H9 (cell line): ENCODE measurements at regions not wholly inside any gene's neighbourhood (a gene's known extent, or its start where the extent isn't known, plus 50 kb on each side); places are given as distances from the start of the nearest gene placed in this dataset.

Experiments used
- DNase-seq: peaks from one replicate; pipeline ENCODE4 v3.0.0-alpha.2; 2017
- H2AFZ ChIP-seq: one replicate; pipeline ENCODE4 v1.6.1; 2013; ENCODE audit warnings: mild to moderate bottlenecking, low read length, control low read depth, moderate library complexity
- H2AK5ac ChIP-seq: 2 replicates; pipeline ENCODE4 v1.6.1; 2013; ENCODE audit warnings: low read length, control low read depth, mixed read lengths; ENCODE audit not compliant: insufficient read length
- H2BK120ac ChIP-seq: one replicate; pipeline ENCODE4 v1.6.1; 2013; ENCODE audit warnings: low read depth, mild to moderate bottlenecking, low read length, control low read depth, inconsistent platforms; ENCODE audit not compliant: poor library complexity, severe bottlenecking
- H2BK12ac ChIP-seq: 2 replicates; pipeline ENCODE4 v1.6.1; 2013; ENCODE audit warnings: low read length, control low read depth, mixed read lengths, low read depth; ENCODE audit not compliant: insufficient read length
- H2BK15ac ChIP-seq: 2 replicates; pipeline ENCODE4 v1.6.1; 2013; ENCODE audit warnings: low read depth, low read length, control low read depth
- H2BK20ac ChIP-seq: one replicate; pipeline ENCODE4 v1.6.1; 2013; ENCODE audit warnings: low read depth, mild to moderate bottlenecking, low read length, control low read depth, inconsistent platforms; ENCODE audit not compliant: poor library complexity, severe bottlenecking
- H2BK5ac ChIP-seq: 2 replicates; pipeline ENCODE4 v1.6.1; 2013; ENCODE audit warnings: low read length, control low read depth, mixed read lengths; ENCODE audit not compliant: insufficient read length
- H3K14ac ChIP-seq: 2 replicates; pipeline ENCODE4 v1.6.1; 2013; ENCODE audit warnings: low read length, control low read depth; ENCODE audit not compliant: insufficient read depth
- H3K18ac ChIP-seq: 2 replicates; pipeline ENCODE4 v1.6.1; 2013; ENCODE audit warnings: low read depth, mild to moderate bottlenecking, mixed read lengths, low read length, control low read depth; ENCODE audit not compliant: insufficient read length
- H3K23ac ChIP-seq: 2 replicates; pipeline ENCODE4 v1.6.1; 2013; ENCODE audit warnings: low read length, control low read depth, mixed read lengths, low read depth; ENCODE audit not compliant: insufficient read length
- H3K23me2 ChIP-seq: 2 replicates; pipeline ENCODE4 v1.6.1; 2013; ENCODE audit warnings: low read depth, mild to moderate bottlenecking, mixed read lengths, low read length, control low read depth; ENCODE audit not compliant: insufficient read length, poor library complexity, severe bottlenecking
- H3K27ac ChIP-seq: 2 replicates; pipeline ENCODE4 v1.5.1; 2013; ENCODE audit warnings: low read length, control low read depth, mixed read lengths, low read depth; ENCODE audit not compliant: insufficient read length
- H3K27me3 ChIP-seq: 2 replicates; pipeline ENCODE4 v1.6.1; 2013; ENCODE audit warnings: low read length, control low read depth, inconsistent platforms; ENCODE audit not compliant: insufficient read depth
- H3K4ac ChIP-seq: 2 replicates; pipeline ENCODE4 v1.6.1; 2013; ENCODE audit warnings: low read depth, mild to moderate bottlenecking, control low read depth, inconsistent platforms, low read length, moderate library complexity
- H3K4me1 ChIP-seq: 2 replicates; pipeline ENCODE4 v1.6.1; 2013; ENCODE audit warnings: low read length, control low read depth, inconsistent platforms; ENCODE audit not compliant: insufficient read depth
- H3K4me2 ChIP-seq: 2 replicates; pipeline ENCODE4 v1.6.1; 2013; ENCODE audit warnings: low read length, control low read depth, mixed read lengths; ENCODE audit not compliant: insufficient read length, insufficient read depth
- H3K56ac ChIP-seq: 2 replicates; pipeline ENCODE4 v1.6.1; 2013; ENCODE audit warnings: low read depth, mild to moderate bottlenecking, mixed read lengths, low read length, control low read depth; ENCODE audit not compliant: insufficient read length
- H3K79me1 ChIP-seq: 2 replicates; pipeline ENCODE4 v1.6.1; 2013; ENCODE audit warnings: low read depth, mild to moderate bottlenecking, moderate library complexity, low read length, control low read depth, inconsistent platforms; ENCODE audit not compliant: insufficient read depth, poor library complexity, severe bottlenecking
- H3K79me2 ChIP-seq: 2 replicates; pipeline ENCODE4 v1.6.1; 2013; ENCODE audit warnings: low read length, control low read depth, inconsistent platforms; ENCODE audit not compliant: insufficient read depth
- H3K9ac ChIP-seq: 2 replicates; pipeline ENCODE4 v1.6.1; 2013; ENCODE audit warnings: low read length, control low read depth, mixed read lengths; ENCODE audit not compliant: insufficient read length; ENCODE audit errors: extremely low read depth
- H3K9me3 ChIP-seq: one replicate; pipeline ENCODE4 v1.6.1; 2013; ENCODE audit warnings: low read depth, low read length, inconsistent platforms; ENCODE audit not compliant: control insufficient read depth
- H3T11ph ChIP-seq: one replicate; pipeline ENCODE4 v1.6.1; 2013; ENCODE audit warnings: mild to moderate bottlenecking, low read length, control low read depth, inconsistent platforms
- H4K20me1 ChIP-seq: one replicate; pipeline ENCODE4 v1.6.1; 2013; ENCODE audit not compliant: control insufficient read depth, insufficient read length, insufficient read depth
- H4K5ac ChIP-seq: 2 replicates; pipeline ENCODE4 v1.6.1; 2013; ENCODE audit warnings: low read depth, mild to moderate bottlenecking, mixed read lengths, low read length, control low read depth; ENCODE audit not compliant: insufficient read length
- H4K8ac ChIP-seq: replicated peaks from 2 replicates; pipeline ENCODE4 v1.6.1; 2013; ENCODE audit warnings: low read length, control low read depth, mixed read lengths, low read depth; ENCODE audit not compliant: insufficient read length
- H4K91ac ChIP-seq: 2 replicates; pipeline ENCODE4 v1.6.1; 2013; ENCODE audit warnings: low read depth, mild to moderate bottlenecking, moderate library complexity, mixed read lengths, low read length, control low read depth; ENCODE audit not compliant: insufficient read length
- H3K27ac Mint-ChIP-seq, 3 experiments: 2 replicates in 2 of 3; 3 replicates in 1 of 3; pipeline ENCODE4 v1.8.0; 2020 to 2021; ENCODE audit warnings: mixed read lengths in 3 of 3, mild to moderate bottlenecking in 1 of 3, moderate library complexity in 1 of 3
- H3K27me3 Mint-ChIP-seq: 2 replicates; pipeline ENCODE4 v1.8.0; 2021; ENCODE audit warnings: low read depth, mild to moderate bottlenecking, moderate library complexity, mixed read lengths
- H3K36me3 Mint-ChIP-seq, 3 experiments: 2 replicates in 2 of 3; 3 replicates in 1 of 3; pipeline ENCODE4 v1.8.0; 2020 to 2021; ENCODE audit warnings: low read depth in 3 of 3, mixed read lengths in 3 of 3; ENCODE audit not compliant: insufficient read depth in 1 of 3
- H3K4me1 Mint-ChIP-seq, 2 experiments: 2 replicates each; pipeline ENCODE4 v1.8.0; 2020; ENCODE audit warnings: mixed read lengths in 2 of 2
- H3K4me3 Mint-ChIP-seq, 2 experiments: 2 replicates in 1 of 2; 3 replicates in 1 of 2; pipeline ENCODE4 v1.8.0; 2020 to 2021; ENCODE audit warnings: mild to moderate bottlenecking in 2 of 2, mixed read lengths in 2 of 2, moderate library complexity in 1 of 2
- H3K9me3 Mint-ChIP-seq, 2 experiments: 2 replicates in 1 of 2; 3 replicates in 1 of 2; pipeline ENCODE4 v1.8.0; 2020; ENCODE audit warnings: mild to moderate bottlenecking in 2 of 2, mixed read lengths in 2 of 2, moderate library complexity in 1 of 2
- CTCF ChIP-seq: fragments of 200-600 bp; sonication (generic); conservative IDR thresholded peaks from 3 replicates; pipeline ENCODE4 v1.8.0; 2021; ENCODE audit warnings: antibody characterized with exemption, mild to moderate bottlenecking
- WGBS: extraction: QIAGEN DNeasy Blood & Tissue Kit; methylation state at CpG from one replicate; pipeline ENCODE4 v1.1.7; 2013; ENCODE audit warnings: missing lambda C conversion rate, low lambda C conversion rate, mixed read lengths; ENCODE audit not compliant: insufficient read length; ENCODE audit errors: extremely low coverage; 5-methylcytosine and 5-hydroxymethylcytosine counted together

- Histone ChIP-seq H3K4me1 (no peaks in the 10 kb centered on the region; the same call in 1 of the 2 replicates), H3T11ph (no peak overlapping the region), H3K27me3 (peaks cover 41% of the 10 kb centered on the region), H2BK5ac (no peak overlapping the region), H2AFZ (no peak overlapping the region), H3K56ac (no peak overlapping the region), H4K8ac (no peak overlapping the region), H3K4me2 (peak overlapping the region; percentile 56), H2BK120ac (no peak overlapping the region), H3K4ac (no peak overlapping the region), H3K23ac (no peak overlapping the region), H3K14ac (no peak overlapping the region), H3K27ac (no peak overlapping the region), H3K9me3 (no peaks in the 10 kb centered on the region), H4K20me1 (no peaks in the 10 kb centered on the region), H3K79me2 (no peaks in the 10 kb centered on the region), H3K79me1 (no peaks in the 10 kb centered on the region), H4K91ac (no peak overlapping the region), H4K5ac (no peak overlapping the region), H2AK5ac (no peak overlapping the region), H2BK12ac (no peak overlapping the region), H2BK20ac (no peak overlapping the region), H2BK15ac (no peak overlapping the region), H3K18ac (no peak overlapping the region), H3K23me2 (no peaks in the 10 kb centered on the region), H3K9ac (no peak overlapping the region)
- no CpG with 5 or more reads among the region's 85 CpGs for WGBS
- H3K27me3 Mint-ChIP-seq, result peaks cover 83% of the 10 kb centered on the region
- H3K36me3 Mint-ChIP-seq, result no peaks in the 10 kb centered on the region
- DNase-seq, result peak; percentile 51
- no peak overlapping the region for H3K27ac Mint-ChIP-seq
- peaks cover 16 to 21% of the 10 kb centered on the region in 2 experiments for H3K4me1 Mint-ChIP-seq
- TF ChIP-seq CTCF, result peak; percentile 21; the same call in 1 of the 3 replicates
- H3K9me3 Mint-ChIP-seq, result no peaks in the 10 kb centered on the region; a peak in 1 of 5 replicates
- no peak overlapping the region; a peak in 1 of 5 replicates for H3K4me3 Mint-ChIP-seq
Measured at GRCh38 chr14:101457301-101457935, 103.9 kb upstream of the DIO3 start.
